ENCODE measurements at regions not wholly inside any gene's neighbourhood (a gene's known extent, or its start where the extent isn't known, plus 50 kb on each side); places are given as distances from the start of the nearest gene placed in this dataset.

DNA sequence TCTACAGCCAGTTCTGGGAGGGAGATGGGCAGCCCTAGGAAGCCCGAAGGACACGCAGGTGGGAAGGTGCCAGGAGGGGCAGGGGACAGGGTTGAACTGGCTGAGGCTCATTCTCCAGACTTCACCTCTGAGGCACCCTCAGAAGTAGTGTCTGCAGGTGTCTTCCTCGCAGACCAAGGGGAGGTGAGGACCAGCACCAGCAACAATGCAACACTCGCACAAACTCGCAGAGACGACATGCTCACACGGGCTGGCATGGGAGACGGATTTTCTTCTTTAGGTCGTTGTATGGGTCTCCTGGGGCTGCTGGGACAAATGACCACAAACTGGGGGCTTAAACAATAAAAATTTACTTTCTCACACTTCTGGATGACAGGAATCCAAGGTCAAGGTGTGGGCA is 132.2 kb upstream of the FOXF1 start:
- no peak for TF ChIP-seq CTCF (IDR thresholded peaks at IDR 0.05; ENCODE audit: low read depth, low read length, poor library complexity, severe bottlenecking)
- TF ChIP-seq EZH2phosphoT487 (IDR thresholded peaks at IDR 0.05; ENCODE audit: borderline replicate concordance, low read length), result no peak

Measured in DOHH2 (cell line).